ENCODE measurements at regions not wholly inside any gene's neighbourhood (a gene's known extent, or its start where the extent isn't known, plus 50 kb on each side); places are given as distances from the start of the nearest gene placed in this dataset.

- no peak for TF ChIP-seq POLR2A (IDR thresholded peaks at IDR 0.05; ENCODE audit: low read depth)
- no peak for TF ChIP-seq EP300 (IDR thresholded peaks at IDR 0.05)
- TF ChIP-seq CTCF (IDR thresholded peaks at IDR 0.05), result no peak
- no peak for TF ChIP-seq POLR2AphosphoS5 (IDR thresholded peaks at IDR 0.05)
These were observed 155.7 kb upstream of the JARID2 start for GRCh38 chr6:15090145-15090579.
